BJ (cell line): ENCODE measurements at regions not wholly inside any gene's neighbourhood (a gene's known extent, or its start where the extent isn't known, plus 50 kb on each side); places are given as distances from the start of the nearest gene placed in this dataset.
"Not testable (repeated sequence)": the region's sequence is repeated elsewhere in the genome, so short reads cannot be mapped to it uniquely, and the experiment has no call there.

Experiments
- CTCF ChIA-PET: fragments of 350-600 bp; formaldehyde crosslinking; extraction: SDS; loops from one replicate; lab custom pipeline; 2021; ENCODE audit warnings: antibody characterized with exemption, inconsistent platforms; lab: Yijun Ruan, JAX
- POLR2A ChIA-PET: fragments of 300-600 bp; sonication (Branson Sonifier 250); formaldehyde crosslinking; extraction: SDS; loops from one replicate; lab custom pipeline; 2021; ENCODE audit warnings: antibody characterized with exemption; lab: Charles Lee
- DNase-seq: peaks from one replicate; pipeline ENCODE4 v3.0.0-alpha.2; 2011; ENCODE audit warnings: low read depth
- H3K27me3 ChIP-seq: 2 replicates; pipeline ENCODE4 v1.6.0; 2011; ENCODE audit warnings: low read length; ENCODE audit not compliant: control insufficient read depth, insufficient read depth
- H3K36me3 ChIP-seq: 2 replicates; pipeline ENCODE4 v1.5.1; 2011; ENCODE audit warnings: low read length; ENCODE audit not compliant: control insufficient read depth, insufficient read depth
- H3K4me3 ChIP-seq: 2 replicates; pipeline ENCODE4 v1.5.1; 2011; ENCODE audit warnings: low read depth, mild to moderate bottlenecking, control low read depth, low read length
- CTCF ChIP-seq: IDR thresholded peaks from 2 replicates; pipeline ENCODE4 v1.5.1; 2011; ENCODE audit warnings: low read depth, mild to moderate bottlenecking, control low read depth, inconsistent platforms, low read length, moderate library complexity; ENCODE audit not compliant: insufficient read depth

DNA sequence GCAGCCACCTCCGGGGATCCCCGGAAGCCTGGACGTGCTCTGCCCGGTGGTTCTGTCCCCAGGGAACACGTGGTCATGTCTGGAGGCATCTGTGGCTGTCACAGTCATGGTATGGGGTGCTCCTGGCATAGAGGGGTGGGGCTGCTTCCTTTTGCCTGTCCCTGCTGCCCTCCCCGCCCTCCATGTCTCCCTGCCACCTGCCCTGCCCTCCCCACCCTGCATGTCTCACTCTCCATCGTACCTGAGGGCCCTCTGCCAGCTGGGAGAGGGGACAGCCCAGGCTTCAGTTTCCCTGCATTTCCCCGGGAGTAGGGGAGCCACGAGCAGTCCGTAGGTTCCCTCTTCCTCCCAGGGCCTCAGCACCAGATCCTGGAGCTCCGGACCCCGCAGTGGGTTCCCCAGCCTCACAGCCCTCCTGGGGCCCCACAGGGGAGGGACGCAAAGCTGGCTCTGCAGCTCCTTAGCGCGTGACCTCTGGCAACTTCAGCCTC lies 90.0 kb upstream of the CTDP1 start:
- Histone ChIP-seq H3K27me3 (peaks cover 3% of the 10 kb centered on the region), H3K36me3 (no peaks in the 10 kb centered on the region), H3K4me3 (no peak overlapping the region)
- no peak for DNase-seq
- ChIA-PET CTCF (interaction anchor here (0.8 kb wide), 1 partner anchor 9 kb away, joined by 3 read pairs; no protein-coding TSS in a partner anchor), POLR2A (no interaction called here)
- no peak for TF ChIP-seq CTCF

GRCh38 chr18:79590191-79591031 lies 89.2 kb upstream of the CTDP1 start:
- CTCF ChIA-PET = no interaction called here
- POLR2A ChIA-PET = no interaction called here
- Histone ChIP-seq H3K27me3 (peaks cover 3% of the 10 kb centered on the region), H3K36me3 (no peaks in the 10 kb centered on the region), H3K4me3 (no peak overlapping the region)
- DNase-seq = no peak
- no peak for TF ChIP-seq CTCF

GRCh38 chr18:79591032-79591308 lies 88.6 kb upstream of the CTDP1 start:
- no peak for TF ChIP-seq CTCF

DNA sequence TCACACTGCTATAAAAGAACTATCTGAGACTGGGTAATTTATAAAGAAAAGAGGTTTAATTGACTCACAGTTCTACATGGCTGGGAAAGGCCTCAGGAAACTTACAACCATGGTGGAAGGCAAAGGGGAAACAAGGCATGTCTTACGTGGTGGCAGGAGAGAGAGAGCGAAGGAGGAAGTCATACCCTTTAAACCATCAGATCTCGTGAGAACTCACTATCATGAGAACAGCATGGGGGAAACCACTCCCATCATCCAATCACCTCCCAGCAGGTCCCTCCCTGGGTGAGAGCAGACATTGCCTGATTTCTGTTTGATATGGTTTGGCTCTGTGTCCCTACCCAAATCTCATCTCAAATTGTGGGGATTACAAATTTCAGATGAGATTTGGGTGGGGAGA lies 86.9 kb upstream of the CTDP1 start:
- POLR2A ChIA-PET, CTCF ChIA-PET, H3K4me3 ChIP-seq, H3K36me3 ChIP-seq, H3K27me3 ChIP-seq, DNase-seq: not testable (repeated sequence)

More at GRCh38 chr18:79591032-79591308, 88.6 kb upstream of the CTDP1 start:
- Histone ChIP-seq H3K36me3 (no peaks in the 10 kb centered on the region), H3K27me3 (peaks cover 3% of the 10 kb centered on the region), H3K4me3 (no peak overlapping the region)
- CTCF ChIA-PET = no interaction called here
- POLR2A ChIA-PET = no interaction called here
- no peak for DNase-seq

DNA sequence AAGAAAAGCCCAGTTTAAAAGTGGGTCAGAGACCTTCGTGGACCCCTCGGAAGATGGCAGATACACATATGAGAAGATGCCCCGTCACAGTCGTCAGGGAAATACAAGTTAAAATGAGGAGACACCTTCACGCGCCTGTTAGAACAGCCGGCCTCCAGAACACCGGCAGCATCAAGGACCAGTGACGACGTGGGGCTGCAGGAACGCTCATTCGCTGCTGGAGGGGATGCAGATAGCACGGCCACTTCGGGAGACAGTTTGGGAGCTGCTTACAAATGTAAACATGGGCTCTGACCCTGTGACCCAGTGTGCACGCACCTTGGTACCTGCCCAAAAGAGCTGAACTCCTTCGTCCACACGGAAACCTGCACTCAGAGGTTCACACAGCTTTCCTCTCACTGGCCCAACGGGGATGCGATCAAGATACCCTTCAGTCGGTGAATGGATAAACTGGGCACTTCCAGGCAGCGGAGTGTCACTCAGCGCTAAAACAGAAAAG lies 83.7 kb upstream of the CTDP1 start:
- ChIA-PET POLR2A (no interaction called here), CTCF (no interaction called here)
- Histone ChIP-seq H3K27me3 (peaks cover 4% of the 10 kb centered on the region), H3K36me3 (no peaks in the 10 kb centered on the region), H3K4me3 (no peak overlapping the region)
- TF ChIP-seq CTCF = no peak
- no peak for DNase-seq
